ENCODE measurements at regions not wholly inside any gene's neighbourhood (a gene's known extent, or its start where the extent isn't known, plus 50 kb on each side); places are given as distances from the start of the nearest gene placed in this dataset.

DNA sequence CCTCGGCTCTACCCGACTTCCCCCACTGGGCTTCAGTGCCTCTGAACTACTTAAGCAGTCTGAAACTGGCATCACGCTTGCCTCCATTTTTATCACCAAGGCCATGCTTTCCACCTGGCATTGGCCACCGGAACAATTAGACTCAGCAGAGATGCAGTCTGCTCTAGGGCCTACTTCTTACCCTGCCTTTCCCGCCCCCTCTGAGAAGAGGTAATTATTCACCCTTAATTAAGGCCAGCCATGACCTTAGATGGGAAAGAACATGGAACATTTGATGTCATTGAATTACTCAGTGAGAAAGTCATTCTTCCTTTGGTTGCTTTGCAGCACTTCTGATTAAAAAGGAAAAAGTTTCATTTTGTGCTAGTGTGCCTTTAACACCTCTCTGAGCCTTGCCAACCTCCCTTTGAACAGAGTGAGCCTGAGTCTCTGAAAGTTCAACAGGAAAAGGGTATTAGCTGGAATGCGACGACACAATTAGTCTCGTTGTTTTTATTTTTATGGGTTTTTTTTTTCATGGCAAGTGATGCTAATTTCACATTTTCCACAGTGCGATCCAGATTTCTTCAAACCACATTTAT is 60.9 kb upstream of the TNRC6A start:
- no peak for DNase-seq (ENCODE audit: low spot score)
- in situ Hi-C loops (cut with MboI; ENCODE audit: low pct_unique_long_range_greater_than_20kb, low sequenced_read_pairs, unreplicated experiment): no loop called here
- TF ChIP-seq, protein P1, sequence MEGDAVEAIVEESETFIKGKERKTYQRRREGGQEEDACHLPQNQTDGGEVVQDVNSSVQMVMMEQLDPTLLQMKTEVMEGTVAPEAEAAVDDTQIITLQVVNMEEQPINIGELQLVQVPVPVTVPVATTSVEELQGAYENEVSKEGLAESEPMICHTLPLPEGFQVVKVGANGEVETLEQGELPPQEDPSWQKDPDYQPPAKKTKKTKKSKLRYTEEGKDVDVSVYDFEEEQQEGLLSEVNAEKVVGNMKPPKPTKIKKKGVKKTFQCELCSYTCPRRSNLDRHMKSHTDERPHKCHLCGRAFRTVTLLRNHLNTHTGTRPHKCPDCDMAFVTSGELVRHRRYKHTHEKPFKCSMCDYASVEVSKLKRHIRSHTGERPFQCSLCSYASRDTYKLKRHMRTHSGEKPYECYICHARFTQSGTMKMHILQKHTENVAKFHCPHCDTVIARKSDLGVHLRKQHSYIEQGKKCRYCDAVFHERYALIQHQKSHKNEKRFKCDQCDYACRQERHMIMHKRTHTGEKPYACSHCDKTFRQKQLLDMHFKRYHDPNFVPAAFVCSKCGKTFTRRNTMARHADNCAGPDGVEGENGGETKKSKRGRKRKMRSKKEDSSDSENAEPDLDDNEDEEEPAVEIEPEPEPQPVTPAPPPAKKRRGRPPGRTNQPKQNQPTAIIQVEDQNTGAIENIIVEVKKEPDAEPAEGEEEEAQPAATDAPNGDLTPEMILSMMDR (IDR thresholded peaks at IDR 0.05; ENCODE audit: extremely low read depth, insufficient read depth, missing control alignments): no peak

DNA sequence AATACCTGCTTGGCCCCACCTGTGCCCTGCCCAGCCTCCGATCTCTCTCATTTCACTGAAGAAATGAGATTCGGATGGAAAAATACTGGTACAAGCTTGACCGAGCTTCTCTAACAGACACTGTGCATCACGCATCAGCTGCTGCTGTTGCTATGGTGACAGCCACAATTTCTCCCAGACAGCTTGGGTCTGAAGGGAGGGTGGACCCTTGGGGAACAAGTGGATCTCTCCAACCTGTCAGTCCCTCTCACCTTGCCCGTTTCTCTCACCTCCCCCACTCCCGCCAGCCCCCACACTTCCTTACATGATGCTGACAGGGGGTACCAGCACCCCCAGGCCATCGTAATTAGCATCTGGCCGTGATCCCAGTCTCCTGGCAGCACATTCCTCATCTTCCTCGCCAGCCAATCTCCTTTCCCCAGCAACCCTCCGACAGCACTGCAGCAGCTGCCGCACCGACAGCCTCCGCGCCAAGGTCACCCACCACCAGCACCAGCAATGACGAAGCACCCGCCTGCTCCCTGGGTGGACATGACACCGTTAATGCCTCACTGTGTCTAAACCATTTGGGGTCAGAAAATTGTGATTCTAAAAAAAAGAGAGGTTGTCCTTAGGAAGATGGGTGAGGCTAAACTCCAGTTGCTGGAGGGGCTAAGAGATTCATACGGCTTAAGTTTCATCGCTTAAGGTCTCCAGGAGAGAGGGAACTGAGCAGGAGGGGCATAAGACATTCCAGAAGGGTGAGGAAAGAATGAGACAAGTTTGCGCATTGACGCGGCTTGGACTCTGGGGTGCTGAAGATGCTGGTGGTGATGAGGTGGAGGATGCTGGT is 58.6 kb upstream of the TNRC6A start:
- TF ChIP-seq, protein P1 (IDR thresholded peaks at IDR 0.05; ENCODE audit: extremely low read depth, insufficient read depth, missing control alignments): no peak
- in situ Hi-C loops (cut with MboI; ENCODE audit: low pct_unique_long_range_greater_than_20kb, low sequenced_read_pairs, unreplicated experiment): no loop called here
- peak; percentile 49 for DNase-seq (ENCODE audit: low spot score)

DNA sequence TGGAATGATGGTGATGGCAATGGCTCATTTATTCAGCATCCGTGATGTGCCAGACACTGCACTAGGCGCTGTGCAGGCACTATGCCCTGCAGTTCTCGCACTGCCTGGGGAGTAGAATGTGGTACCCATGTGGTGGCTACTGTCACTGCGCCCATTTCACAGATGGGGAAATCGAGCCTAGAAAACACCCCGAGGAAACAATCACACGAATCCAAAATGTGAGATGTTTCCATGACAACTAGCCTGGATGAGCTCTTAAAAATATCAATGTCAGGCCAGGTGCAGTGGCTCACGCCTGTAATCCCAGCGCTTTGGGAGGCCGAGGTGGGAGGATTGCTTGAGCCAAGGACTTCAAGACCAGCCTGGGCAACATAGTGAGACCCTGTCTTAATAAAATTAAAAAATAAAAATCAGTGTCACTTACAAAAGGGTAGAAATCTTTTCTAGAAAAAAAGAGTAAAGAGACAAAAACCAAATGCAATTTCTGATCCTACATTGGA is 57.9 kb upstream of the TNRC6A start:
- TF ChIP-seq, protein P1 (IDR thresholded peaks at IDR 0.05; ENCODE audit: extremely low read depth, insufficient read depth, missing control alignments): no peak
- DNase-seq (ENCODE audit: low spot score): no peak
- in situ Hi-C loops (cut with MboI; ENCODE audit: low pct_unique_long_range_greater_than_20kb, low sequenced_read_pairs, unreplicated experiment): no loop called here

DNA sequence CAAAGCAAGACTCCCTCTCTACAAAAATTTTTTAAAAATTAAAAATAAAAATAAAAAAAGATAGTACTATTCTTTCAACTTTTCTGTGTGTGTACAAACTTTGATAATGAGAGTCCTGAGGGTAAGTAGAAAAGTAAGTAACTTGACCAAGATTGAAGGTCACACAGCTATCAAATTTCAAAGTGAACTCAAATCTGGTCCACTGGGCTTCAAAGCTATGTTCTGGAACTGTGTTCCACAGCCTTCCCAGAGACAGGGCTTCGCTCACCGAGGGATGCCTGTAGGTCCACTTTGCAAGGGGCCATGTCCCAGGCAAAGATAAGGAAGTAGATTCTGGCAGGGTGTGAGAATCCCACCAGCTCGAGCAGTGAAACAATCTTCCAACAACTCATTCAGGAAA is 56.3 kb upstream of the TNRC6A start:
- DNase-seq (ENCODE audit: low spot score): no peak
- in situ Hi-C loops (cut with MboI; ENCODE audit: low pct_unique_long_range_greater_than_20kb, low sequenced_read_pairs, unreplicated experiment): no loop called here
- TF ChIP-seq, protein P1 (IDR thresholded peaks at IDR 0.05; ENCODE audit: extremely low read depth, insufficient read depth, missing control alignments): no peak

DNA sequence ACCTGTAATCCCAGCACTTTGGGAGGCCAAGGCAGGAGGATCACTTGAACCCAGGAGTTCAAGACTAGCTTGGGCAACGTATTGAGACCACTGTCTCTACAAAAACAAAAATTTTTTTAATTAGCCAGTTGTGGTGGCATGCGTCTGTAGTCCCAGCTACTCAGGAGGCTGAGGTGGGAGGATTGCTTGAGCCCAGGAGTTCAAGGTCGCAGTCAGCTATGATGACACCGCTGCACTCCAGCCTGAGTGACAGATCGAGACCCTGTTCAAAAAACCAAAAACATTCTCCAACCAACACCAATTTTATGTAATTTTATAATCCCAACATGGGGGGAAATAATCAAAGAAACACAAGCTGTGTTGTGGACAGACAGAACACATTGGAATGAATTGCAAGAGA is 54.6 kb upstream of the TNRC6A start:
- TF ChIP-seq, protein P1 (IDR thresholded peaks at IDR 0.05; ENCODE audit: extremely low read depth, insufficient read depth, missing control alignments): no peak
- in situ Hi-C loops (cut with MboI; ENCODE audit: low pct_unique_long_range_greater_than_20kb, low sequenced_read_pairs, unreplicated experiment): no loop called here
- no peak for DNase-seq (ENCODE audit: low spot score)

DNA sequence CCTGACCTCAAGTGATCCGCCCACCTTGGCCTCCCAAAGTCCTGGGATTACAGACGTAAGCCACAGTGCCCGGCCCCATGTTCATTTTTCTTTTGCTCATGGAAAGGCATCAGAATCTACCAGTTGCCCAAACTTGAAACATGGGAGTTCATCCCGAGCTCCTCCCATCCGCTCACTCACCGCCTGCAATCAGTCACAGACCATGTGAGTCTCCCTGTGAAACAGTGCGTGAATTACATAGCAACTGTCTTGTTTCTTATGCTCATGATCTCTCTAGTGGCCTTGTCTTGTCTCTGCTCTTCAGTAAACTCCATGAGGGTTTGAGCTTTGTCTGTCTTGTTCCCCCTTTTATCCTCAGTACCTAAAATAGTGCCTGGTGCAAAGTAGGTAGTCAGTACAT is 52.1 kb upstream of the TNRC6A start:
- TF ChIP-seq, protein P1 (IDR thresholded peaks at IDR 0.05; ENCODE audit: extremely low read depth, insufficient read depth, missing control alignments): no peak
- in situ Hi-C loops (cut with MboI; ENCODE audit: low pct_unique_long_range_greater_than_20kb, low sequenced_read_pairs, unreplicated experiment): no loop called here

More for the DNA sequence above, 52.1 kb upstream of the TNRC6A start:
- no peak for DNase-seq (ENCODE audit: low spot score)
